NCI-H187 treated with DMSO at 0.1 percent for 48 hours (cell line): ENCODE measurements at regions not wholly inside any gene's neighbourhood (a gene's known extent, or its start where the extent isn't known, plus 50 kb on each side); places are given as distances from the start of the nearest gene placed in this dataset.

ENCODE experiments used
- DNase-seq: peaks from one replicate; lab custom pipeline; 2025; lab: John Stamatoyannopoulos, UW

DNA sequence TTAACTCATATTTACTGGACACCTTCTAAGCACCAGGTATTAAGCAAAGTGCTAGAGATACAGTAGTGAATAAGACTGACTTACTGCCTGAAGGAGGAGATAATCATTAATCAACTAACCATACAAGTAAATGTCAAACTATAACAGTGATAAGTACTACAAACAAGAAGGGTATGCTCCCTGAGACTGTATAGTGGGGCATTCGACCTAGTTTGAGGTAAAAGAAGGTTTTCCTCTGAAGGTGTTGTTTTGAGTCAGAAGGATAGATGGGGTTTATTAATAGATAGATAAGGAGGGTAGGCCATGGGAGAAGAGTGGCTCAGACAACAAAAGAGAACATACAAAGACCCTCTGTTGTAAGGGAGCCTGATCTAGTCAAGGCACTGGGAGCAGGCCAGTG lies 105.4 kb downstream of the DDIT4L start:
- no peak for DNase-seq

DNA sequence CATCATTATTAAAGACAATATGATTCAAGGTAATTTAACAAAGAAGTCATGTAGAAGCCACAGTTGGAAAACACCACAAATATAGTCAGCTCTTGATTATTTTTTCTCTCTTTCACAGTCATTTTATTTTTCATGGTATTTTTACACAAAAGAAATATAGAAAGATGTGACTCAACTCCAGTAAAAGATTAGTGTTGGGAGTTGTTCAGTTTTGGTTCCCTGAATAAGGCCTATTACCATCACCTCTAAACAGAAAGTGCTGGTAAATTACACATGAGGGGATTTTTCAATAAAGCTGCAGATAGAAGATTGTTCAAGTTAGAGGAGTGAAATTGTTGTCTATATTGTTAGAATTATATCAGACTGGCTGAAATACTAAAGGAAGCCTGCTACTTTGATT lies 107.0 kb downstream of the DDIT4L start:
- DNase-seq: no peak

DNA sequence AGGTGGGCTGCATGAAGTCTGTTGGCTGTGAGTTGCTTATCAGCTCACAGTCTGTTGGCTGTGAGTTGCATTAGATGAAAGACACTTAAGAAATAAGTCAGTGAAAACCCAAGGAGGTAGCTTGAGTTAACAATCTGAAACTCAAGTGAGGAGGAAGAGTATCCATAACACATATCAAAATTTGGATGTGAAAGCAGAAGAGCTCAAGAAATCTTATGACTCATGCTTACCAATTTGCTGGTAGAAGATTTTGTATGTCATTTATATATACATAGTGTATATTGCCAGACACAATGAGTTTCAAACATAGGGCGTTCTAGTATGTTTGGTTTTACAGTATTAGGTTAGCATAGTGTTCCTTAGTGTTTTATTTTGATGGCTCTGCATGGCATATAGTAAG lies 107.4 kb downstream of the DDIT4L start:
- no peak for DNase-seq

DNA sequence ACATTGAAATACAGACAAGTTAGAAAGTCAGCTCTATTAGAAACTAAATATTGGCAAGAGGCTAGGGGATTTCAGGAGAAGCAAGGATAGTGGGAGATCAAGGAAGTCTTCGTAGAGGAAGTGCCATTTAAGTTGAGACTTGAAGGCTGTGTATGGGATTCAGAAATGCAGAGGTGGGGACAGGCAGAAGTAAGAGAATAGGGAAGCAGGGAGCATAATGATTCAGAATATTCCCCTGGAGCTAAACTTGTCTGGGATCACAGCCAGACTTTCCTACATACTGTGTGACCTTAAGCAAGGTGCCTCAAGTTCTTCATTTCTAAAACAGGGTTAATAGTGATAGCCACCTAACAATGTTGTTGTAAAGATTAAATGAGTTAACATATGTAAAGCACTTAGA lies 108.8 kb downstream of the DDIT4L start:
- DNase-seq: no peak

DNA sequence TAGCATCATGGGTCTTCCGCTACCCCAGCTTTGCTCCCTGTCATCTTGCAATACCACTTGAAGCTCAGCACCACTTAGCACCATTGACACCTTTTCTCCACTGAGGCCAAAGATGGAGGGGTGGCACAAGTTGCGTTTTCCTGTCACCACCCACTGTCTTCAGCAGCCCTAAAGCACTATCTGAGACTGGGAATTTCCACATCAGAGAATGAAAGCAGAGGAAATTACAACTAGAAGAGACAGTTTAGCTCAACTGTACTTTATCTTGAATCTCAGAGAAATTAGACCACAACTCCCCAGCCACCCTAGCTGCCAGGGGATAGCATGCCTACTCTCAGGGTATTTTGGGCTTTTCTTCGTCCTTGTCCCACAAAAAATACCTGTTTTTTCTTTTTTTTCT lies 111.0 kb downstream of the DDIT4L start:
- DNase-seq: no peak

DNA sequence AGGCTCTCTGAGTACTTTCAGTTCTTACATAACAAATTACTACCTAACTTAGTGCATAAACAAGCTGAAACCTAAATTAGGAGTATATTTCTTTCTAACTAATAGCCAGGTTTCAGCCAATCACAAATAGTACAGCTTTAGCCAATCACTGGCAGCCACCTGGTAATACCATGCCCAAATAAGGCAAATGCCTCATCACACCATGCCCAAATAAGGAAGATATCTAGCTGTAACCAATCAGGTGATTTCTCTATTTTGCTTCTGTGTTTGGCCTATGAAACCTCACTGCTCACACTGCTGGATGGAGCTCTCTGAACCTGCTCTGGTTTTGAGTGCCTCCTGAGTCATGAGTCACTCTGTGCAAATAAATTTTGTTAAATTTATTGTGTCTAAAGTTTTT lies 113.5 kb downstream of the DDIT4L start:
- DNase-seq: no peak

DNA sequence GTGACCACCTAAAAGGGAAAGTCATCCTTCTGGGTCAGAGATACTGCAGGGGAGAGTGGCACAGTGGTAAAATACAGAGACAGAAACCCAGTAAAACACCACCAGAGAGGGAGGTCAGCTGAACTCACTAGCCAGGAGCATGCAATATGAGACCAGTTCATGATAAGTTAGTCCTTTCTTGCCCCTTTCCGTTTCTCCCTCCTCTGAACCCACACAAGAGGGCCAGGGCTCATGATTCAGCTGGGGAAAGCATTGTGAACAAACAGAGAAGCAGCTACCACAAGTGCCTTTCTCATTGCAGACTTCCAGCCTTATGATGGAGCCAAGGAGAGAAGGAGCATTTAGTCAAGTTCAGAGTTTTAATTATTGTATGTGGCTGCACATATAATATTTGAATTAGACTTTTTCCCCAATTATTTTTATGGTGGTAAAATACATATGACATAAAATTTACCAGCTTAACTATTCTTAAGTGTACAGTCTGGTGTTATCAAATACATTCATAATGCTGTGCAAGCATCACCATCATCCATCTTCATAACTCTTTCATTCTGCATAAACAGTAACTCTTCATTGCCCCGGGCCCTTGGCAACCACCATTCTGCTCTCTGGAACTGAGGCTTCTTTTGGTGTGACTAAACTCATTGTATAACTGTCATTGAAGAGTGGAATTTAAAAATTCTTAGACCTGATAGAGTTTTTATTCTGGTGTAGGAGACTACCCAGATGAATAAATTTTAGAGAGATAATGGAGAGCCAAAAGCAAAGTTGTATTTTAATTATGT lies 114.6 kb downstream of the DDIT4L start:
- no peak for DNase-seq

DNA sequence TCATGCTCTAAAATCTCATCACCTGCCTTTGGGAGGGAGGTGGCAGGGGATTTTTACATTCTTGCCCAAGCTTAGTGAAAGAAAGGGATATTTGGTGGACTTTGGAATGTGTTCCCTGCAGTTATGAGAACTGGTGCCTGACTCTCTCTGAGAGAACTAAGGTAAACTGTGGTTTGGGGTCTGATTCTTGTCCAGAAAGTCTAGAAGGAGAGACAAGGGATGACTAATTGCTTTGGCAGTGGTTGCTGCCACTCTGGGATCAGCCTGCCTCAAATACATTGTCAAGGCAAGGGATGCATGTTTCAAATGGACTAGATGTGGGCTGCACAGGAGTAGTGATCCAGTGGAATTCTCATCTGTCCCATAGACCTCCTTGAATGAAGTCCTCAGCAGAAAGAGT lies 115.2 kb downstream of the DDIT4L start:
- DNase-seq: no peak

DNA sequence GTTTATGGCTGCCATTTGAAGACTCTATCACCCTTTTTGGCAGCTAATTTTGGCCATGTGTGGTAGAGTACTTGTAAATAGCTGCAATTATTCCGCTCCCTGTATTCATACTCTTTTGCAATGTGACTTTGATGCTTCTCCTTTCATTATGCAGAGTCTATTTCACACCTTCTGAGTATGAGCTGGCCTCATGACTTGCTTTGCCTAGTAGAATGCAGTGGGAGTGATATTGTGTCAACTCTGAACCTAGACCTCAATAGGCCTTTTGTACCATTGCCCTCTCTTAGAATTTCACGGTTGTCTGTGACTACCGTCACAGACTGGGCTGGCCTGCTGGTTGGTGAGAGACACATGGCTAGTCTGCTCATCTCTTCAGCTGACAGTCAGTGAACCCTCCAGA lies 118.8 kb downstream of the DDIT4L start:
- no peak for DNase-seq

DNA sequence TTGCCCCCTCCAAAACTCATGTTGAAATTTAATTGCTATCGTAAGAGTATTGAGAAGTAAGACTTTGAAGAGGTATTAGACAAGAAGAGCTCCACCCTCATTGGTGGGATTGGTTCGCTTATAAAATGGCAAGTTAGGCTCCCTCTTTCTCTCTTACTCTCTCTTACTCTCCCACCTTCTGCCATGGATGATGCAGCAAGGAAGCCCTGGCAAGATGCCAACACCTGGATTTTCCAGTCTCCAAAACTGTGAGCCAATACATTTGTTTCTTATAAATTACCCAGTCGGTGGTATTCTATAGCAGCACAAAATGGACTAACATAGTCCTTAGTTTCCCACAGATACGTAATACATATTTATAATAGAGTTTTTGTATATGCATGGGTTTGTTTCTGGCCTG lies 119.4 kb downstream of the DDIT4L start:
- DNase-seq: no peak

DNA sequence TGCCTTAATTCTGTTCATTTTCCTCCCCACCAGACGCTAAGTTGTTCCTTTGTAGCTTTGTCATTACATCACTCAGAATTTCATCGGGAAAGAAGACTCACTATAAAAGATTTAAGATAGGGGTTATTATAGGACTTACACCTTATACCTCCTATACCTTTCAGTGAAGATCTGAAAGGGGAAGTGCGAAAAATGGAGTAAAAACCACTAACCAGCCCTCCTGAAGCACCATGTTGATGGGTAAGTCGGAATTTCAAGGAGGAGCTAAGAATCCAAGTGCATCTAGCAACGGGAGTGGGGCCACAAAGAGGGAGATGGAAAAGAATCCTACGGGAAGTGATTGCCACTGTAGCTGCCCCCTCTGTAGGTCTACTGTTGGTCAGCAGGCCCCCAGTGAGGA lies 119.1 kb upstream of the H2AZ1 start:
- no peak for DNase-seq

DNA sequence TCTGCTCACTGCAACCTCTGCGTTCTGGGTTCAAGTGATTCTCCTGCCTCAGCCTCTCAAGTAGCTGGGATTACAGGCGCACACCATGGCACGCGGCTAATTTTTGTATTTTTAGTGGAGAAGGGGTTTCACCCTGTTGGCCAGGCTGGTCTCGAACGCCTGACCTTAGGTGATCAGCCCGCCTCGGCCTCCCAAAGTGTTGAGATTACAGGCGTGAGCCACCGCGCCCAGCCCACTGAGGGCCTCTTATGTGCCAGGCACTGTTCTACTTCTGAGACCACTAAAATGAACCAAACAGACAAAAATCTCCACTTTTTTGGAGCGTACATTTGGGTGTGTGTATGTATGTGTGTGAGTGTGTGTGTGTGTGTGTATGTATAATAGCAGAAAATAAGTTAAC lies 117.2 kb upstream of the H2AZ1 start:
- no peak for DNase-seq

DNA sequence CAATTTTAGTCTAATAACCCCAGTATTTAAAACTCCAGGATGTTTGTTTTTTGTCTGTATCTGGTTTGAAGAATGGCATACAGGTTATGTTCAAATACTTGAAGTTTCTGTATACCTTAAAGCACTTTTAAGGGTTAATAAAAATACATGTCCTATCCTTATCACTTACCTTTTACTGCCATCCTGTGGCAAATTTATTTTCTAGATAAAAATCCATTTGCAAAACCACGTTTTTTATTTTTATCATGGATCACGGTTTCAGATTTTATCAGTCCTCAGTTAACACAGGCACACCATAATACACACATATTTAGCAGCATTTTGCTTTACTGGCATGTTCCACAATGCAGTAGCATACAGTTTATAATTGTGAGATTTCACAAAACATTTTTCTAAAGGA lies 113.3 kb upstream of the H2AZ1 start:
- DNase-seq: no peak

DNA sequence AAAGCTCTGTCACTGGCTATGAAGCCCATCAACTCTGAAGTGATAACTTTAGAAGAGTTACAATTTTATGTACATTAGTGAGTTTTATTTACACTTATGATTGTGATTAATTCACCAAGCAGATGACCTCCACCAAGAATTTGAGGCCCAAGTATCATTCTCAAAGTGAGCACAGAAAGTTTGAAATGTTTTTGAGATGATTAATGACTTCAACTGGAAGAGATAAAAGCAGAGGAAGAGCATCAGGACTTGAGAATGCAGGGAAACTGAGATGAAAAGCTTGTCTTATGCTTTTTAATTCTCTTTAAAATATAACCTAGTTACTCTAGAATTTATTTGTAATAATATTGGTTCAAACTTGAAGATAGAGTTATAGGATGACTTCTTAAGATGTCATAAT lies 112.8 kb upstream of the H2AZ1 start:
- no peak for DNase-seq

DNA sequence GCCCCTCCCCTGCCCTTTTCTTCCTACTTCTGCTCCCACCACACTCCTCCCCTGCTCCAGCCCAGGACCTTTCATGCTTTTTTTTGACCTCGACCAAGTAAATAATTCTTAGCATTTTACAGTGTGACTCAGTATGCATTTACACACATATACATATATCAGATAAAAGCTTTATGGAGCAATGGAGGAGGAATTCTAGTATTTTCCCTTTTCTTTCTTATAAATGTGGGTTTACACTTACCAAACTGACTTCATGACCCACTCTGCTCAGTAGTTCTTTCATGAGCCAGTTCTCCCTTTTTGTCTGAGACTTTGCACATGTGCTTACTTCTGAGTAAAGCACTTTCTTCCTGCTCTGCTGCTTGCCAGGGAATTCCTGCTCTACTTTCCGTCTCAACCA lies 111.8 kb upstream of the H2AZ1 start:
- DNase-seq: no peak

DNA sequence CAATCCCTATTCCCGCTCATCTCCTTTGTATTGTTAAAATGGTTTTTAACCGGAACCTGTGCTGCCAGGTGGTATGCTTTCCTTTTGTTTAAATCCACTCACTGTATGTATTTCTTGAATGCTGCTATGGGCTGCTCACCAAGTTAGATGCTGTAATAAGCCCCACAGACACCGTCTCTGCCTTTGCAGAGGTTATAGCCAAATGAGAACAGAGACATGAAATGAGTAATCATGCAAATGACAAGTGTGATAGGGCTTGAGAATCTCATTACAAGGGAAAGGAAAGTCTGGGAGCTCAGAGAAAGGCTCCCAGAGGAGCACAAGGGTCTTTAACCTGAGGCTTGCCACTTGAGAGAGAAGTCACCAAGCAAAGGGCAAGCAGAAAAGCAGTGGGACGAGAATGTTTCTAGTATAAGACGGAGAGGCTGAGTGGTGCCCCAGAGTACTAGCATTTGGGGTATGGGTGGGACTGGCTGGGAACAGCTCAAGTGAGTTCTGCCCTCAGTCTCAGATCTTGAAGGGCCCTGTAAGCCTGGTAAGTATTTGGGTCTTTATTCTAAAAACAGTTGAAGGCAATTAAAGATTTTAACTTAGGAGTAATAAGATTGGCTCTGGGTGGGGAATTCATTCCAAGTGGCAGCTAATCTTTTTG lies 110.8 kb upstream of the H2AZ1 start:
- peak; percentile 13 for DNase-seq

DNA sequence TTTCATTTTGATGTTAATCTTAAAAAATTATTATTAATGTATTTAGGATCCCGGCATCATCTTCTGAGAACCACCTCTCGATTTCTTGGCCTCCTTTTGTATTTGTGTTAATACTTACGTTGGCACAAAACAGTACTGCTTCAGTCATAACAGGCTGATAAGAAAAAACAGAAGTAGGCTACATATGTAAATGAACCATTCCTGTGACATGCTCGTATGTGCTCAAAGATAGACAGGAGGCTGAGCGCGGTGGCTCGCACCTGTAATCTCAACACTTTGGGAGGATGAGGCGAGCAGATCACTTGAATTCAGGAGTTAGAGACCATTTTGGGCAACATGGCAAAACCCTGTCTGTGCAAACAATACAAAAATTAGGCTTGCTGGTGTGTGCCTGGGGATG lies 109.4 kb upstream of the H2AZ1 start:
- no peak for DNase-seq

DNA sequence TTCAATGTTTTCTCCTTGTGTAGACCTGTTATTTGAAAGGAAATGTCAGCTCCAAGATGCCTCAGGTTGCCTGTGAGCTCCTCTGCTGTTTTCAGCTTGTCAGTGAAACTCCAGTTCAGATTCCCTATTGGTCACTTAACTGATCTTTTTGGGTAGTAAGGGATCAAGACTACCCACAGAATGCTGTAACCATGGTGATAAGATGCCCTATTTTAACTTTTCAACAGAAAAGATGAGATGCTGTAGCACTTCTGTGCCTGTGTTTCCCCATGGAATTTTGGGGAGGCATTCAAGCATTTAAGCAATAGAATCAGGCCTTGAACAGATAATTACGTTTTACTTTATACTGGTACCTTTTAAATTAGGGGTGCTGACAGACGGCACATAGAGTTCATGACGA lies 106.6 kb upstream of the H2AZ1 start:
- no peak for DNase-seq

DNA sequence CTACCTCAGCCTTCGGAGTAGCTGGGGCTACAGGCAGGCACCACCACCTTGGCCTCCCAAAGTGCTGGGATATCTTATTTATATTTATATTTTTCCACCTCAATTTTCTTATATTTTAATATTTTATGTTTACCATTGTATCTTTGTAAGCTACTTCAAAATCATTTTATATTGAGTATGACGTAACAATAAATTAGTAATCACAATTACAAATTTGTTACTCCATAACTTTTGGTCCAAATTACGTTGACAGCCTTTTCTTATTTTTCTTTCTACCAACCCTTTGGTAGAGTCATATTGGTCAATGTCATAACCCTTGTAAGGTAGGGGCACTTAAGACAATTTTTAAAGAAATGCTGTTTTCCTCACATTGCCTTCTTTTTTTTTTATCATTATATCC lies 104.0 kb upstream of the H2AZ1 start:
- no peak for DNase-seq

DNA sequence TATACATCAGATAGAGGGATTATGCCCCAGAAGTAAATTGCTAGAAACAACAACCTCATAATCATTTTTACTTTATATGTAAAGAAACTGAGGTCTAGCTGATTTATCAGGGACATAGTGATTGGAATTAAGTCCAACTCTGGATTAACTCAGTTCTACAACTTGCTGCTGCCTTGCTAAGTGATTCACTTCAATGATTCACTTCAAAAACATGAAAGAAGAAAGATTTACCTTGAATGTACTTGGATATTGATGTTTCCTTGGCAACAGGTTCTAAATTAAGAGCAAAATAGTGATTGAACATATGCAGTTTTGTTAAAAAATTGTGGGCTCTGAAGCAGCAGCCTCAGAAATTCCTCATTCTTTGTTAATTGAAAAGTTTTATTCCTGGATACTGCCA lies 99.8 kb upstream of the H2AZ1 start:
- no peak for DNase-seq

DNA sequence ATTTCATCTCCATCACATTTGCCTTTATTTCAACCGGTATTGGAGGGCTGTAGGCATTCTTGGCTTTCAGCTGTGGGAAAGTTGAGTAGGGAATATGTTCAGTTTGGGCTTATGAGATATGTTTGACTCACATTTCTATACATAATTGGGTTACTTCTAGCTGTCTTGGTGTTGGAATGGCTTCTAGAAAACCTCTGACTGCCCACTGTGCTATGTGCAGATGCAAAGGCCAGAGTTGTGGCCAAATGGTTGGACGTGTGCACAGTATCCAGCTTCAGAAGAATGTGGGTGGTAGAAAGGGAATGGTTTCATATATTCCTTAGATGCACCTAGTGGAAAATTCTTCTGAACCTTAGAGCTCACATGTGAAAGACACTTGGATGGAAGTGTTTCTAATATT lies 92.6 kb upstream of the H2AZ1 start:
- DNase-seq: no peak

DNA sequence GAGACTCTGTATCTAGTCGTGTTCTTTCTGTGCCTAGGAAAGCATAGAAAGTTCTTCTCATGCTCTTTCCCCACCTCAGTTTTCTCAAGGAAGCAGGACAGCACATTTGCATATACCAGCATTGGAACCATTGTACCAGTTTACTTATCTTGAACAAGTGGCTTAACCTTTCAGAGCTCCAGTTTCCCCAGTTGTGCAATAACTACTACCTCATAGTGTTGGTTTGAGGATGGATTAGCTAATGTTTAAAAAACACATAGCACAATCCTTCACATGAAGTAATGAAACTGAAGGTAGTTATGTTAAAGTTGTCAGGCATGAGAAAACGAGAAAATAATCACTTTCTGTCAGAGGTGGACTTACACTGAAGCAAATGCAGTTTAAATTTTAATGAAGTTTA lies 92.2 kb upstream of the H2AZ1 start:
- no peak for DNase-seq

DNA sequence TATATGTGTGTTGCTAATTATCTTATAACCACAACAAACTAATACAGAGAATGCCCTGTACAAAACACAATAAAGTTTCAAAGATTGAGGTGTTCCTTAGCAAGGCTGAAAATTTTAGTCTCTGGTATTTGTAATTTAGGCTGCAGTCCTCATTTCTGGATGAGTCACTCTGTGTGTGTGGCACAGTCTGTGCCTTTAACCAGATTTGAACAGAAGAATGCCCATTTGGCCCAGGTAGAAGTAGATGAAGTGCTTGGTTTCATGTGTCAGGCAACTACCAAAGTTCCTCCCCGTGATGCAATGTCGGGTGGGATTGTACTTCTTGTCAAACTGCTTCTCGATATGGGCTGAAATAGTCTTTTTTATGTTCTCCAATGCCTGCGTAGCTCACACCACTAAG lies 91.6 kb upstream of the H2AZ1 start:
- DNase-seq: no peak

DNA sequence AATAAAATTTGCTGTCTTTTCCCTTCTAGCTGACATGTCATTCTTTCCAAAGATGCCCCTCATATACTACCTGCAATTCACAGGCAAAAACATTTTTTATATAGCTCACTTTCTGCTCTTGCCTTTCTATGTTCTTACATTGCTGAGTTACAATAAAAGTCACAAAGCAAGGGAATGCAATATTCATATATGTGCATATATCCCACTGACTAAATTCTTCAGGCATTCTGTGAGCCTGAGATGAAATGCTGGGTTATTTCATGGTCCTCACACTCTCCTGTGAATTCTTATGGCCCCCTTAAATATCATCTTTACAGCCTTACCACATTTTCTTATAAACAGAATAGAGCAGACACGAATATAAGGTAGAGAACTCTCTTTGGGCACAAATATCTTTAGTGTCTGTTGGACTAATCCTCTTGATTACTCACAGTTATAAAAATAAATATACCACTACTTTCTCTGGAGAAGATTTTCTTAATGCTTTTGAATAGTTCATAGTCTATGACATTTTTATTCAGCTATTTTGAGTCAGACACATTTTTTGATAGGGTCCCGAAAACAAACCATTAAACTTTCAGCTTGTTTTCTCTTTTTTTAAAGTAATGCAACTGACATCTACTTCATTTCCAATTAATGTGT lies 84.1 kb upstream of the H2AZ1 start:
- DNase-seq: no peak
